EH (cell line): ENCODE measurements at regions not wholly inside any gene's neighbourhood (a gene's known extent, or its start where the extent isn't known, plus 50 kb on each side); places are given as distances from the start of the nearest gene placed in this dataset.
"Not testable (repeated sequence)": the region's sequence is repeated elsewhere in the genome, so short reads cannot be mapped to it uniquely, and the experiment has no call there.

Experiments
- DNase-seq: peaks from one replicate; pipeline ENCODE4 v3.0.0-alpha.2; 2015; ENCODE audit warnings: low read depth

DNA sequence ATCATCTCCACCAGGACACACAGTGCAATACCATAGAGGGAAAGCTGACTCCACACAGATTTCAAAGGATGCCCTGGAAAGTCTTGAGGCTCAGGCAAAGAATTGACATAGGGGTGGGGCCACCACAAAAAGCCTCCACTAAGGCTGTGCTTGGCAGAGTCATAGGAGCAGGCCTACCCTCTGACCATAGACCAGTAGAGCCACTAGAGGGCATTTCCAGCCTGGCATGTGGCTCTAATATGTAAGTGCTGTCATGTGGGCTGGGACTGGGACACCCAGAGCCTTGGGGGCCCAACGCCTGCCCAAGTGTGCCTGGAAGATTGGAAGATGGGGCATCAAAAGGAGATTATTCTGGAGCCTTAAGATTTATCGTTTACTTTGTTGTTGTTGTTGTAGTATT is 726.0 kb downstream of the DNAH5 start:
- DNase-seq = no peak

DNA sequence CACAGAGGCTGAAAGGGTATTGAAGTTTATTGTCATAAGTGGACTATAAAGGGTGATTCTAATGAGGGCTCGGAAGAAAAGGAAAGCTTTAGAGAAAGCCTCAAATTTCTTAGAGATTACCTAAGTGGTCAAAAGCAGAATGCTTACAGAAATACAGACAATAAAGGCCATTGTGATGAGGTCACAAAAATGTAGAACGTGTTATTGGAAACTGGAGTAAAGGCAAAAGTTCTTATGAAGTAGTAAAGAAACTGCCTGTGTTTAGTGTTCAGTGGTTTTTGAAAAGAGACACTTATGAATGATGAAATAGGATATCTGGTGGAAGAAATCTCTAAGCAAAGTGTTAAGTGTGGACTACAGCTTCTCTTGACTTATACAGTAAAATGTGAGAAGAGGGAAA is 726.9 kb downstream of the DNAH5 start:
- DNase-seq = no peak

DNA sequence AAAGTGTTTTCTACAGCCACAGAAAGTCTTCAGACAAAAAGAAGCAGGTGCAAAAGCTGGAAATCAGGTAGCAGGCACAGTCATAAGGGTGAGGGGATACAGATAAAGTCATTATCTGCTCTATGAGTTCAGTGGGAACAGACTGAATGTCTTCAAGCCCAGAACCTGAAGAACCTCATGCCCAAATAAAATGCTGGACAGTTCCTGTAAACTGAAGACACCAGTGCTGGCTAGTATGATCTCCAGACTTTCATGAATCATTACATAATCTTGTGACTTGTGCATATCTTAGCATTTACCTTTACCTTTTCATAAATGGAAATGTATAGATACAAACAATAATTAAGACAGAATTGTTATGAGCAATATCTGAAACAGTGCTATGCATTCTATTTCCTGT is 728.7 kb downstream of the DNAH5 start:
- no peak for DNase-seq

DNA sequence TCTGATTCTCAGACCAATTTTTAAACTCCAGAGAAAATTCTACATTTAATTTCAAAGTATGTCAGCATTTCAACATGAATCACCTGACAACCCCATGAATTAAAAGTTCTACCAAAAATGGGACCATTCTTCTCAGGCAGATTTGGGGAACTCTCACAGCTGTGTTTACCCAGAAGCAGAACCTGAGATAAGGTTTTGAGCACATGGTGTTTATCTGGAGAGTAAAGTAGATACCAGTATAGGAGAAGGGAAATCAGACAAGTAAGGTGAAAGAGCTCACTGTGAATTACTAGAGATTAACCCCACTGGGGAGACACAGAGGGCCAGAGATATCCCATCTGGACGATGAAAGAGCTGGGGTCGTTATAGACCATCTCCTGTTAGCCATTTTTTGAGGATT is 729.1 kb downstream of the DNAH5 start:
- no peak for DNase-seq

DNA sequence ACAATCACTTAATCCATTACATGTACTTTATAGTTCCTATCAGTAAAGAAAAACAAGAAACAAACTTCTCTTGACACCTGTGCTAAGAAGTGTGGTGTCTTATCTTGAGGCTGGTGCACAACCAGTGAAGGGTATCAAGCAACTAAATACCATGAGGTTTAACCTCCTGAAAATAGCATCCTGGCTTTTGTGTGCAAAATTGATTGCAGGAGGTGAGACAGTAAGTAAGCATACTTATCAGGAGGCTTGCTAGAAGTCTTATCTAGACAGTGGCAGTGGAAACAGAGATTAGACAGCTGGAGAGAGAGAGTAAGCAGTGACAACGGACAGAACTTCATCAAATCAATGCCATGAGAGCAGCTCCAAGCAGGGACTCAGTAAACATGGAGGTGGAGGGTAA is 730.3 kb downstream of the DNAH5 start:
- no peak for DNase-seq

DNA sequence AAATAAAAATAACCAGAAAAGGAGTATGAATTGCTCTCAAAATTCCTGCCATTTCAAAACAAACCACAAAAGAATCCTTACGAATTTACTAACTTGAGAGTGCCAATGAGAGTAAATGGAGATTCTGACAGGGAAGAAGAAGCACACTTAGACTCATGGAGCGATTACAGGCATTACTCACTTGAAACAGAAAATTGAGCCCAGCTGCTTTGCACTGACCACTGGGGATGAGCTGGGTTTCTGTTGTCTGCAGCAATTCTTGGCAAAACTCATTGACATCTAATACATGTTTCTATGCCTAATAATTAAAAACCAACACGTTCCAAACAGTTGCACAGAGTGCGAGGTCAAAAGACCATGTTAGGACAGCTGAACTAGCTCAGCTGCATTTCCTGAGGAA is 731.6 kb downstream of the DNAH5 start:
- no peak for DNase-seq

DNA sequence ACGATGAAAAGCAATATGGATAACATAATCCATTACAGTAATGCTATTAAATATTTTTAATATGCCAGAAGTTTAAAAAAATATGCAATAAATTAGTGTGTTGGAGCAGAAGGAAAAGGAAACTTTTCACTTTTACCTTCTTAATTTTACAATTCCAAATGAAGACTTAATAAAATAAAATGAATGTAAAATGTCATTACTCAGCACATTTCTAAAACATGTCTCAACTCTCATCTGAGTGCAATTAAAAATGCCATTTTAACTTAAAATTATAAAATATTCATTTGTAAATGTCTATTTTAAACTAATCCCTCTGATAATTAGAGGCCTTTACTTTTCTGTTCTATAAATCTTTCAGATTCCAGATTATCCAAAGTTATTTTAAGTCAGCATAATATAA is 733.4 kb downstream of the DNAH5 start:
- no peak for DNase-seq

DNA sequence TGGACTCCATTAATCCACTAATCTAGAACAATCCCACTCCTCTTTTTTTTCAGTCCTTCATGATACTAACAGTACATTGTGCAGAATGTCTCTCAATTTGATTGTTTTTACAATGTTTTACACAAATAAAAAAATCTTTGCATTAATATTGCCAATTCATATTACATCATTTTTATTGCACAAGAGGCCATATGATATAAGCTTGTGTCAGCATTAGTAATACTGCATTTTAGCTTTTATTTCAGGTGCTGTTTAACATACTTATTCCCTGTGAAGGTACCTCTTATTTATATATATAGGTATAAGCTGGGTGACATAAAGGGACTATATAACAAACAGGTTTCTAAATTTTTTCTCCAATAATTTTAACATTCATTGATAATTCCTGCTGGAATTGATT is 737.4 kb downstream of the DNAH5 start:
- no peak for DNase-seq

DNA sequence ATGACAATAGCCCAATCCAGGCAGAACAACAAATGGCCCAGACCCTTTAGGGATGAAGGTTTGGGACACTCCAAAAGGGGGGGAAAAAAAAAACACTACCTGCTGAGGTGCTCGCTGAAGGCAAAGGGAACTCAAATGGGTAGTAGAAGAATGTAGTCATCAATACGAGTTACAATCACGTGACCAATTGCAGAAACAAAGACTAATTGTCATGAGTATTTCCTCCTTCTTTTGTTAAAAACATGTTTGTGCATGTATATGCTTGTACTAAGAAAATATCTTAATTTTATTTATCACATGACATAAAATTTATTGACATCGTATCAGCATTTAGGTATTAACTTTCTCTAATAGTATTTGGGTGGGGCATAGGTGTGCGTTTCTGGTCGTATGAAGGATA is 743.5 kb downstream of the DNAH5 start:
- no peak for DNase-seq

DNA sequence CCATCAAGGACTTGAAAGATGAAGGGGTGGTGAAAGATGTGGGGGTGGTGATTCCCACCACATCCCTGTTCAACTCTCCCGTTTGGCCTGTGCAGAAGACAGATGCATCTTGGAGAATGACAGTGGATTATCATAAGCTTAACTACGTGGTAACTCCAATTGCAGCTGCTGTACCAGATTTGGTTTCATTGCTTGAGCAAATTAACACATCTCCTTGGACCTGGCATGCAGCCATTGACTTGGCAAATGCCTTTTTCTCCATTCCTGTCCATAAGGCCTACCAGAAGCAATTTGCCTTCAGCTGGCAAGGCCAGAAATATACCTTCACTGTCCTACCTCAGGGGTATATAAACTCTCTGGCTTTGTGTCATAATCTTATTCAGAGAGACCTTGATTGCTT is 746.3 kb downstream of the DNAH5 start:
- not testable (repeated sequence) for DNase-seq

DNA sequence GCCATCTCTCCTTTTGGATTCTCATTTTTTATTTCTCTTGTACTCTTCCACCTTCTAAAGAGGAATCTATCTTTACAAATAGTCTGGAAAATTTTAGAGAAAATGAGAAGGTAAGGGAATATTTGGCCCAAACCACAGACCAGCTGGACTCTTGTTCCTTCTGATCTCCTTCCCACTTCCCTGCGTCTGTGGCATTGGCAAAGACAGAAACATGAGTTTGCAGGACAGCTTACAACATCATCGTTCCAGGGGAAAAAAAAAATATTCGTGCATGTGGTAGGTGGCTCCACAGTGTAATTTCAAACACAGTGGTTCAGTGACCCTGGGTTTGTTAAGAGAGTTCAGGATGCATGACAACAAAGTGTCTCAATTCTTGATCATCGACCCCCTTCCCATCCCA is 755.0 kb downstream of the DNAH5 start:
- no peak for DNase-seq

DNA sequence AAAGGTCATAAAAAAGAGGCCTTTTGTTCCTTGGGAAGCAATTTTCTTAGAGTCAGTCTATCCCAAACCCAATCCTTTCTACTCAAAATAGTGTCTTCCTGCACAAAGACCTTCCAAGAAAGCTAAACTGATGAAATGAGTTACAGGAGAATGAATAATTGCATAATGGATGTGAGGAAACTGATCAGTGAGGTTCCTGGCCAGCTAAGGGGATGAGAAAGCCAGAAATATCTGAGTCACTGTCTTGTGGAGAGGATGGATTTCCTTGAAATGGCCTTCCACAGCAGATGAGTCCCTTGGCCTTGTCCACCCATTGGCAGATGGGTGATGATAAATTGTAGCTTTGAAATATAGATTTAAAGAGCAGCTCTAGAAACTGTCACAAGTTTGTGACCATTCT is 756.1 kb downstream of the DNAH5 start:
- no peak for DNase-seq

DNA sequence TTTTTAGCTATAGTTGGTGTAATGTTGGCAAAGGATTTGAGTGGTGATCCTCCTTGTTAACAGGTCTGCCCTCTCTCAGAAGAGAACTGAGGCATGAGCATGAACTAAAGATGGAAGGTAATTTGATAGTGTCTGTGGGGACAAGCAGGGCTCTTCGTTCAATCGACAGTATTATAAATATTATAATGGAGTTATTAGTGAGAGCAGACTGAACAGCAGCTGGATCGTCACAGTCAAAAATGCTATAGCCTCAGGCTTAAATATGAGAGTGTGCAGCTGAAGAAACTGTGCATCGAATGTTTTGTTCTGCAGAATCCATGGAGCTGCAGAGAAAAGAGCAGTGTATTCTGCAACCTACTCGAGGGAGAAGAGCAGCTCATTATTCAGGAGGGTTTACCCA is 757.3 kb downstream of the DNAH5 start:
- no peak for DNase-seq

DNA sequence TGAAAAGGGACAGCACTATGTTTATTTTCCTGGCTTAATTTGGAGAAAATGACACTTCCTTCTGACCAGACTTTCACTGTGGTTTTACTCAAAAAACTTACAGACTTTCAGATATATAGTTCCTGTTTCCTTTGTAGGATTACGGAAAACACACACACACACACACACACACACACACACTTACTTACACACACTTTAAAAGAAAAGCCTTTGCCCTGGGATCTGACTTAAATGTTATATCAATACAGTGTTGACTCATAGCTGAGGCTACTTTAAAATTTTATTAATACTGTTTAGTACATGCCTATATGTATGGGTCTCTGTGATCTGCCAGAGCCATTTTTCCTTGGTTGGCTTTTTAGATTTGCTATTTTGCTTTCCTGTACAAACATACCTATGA is 758.3 kb downstream of the DNAH5 start:
- DNase-seq = no peak

DNA sequence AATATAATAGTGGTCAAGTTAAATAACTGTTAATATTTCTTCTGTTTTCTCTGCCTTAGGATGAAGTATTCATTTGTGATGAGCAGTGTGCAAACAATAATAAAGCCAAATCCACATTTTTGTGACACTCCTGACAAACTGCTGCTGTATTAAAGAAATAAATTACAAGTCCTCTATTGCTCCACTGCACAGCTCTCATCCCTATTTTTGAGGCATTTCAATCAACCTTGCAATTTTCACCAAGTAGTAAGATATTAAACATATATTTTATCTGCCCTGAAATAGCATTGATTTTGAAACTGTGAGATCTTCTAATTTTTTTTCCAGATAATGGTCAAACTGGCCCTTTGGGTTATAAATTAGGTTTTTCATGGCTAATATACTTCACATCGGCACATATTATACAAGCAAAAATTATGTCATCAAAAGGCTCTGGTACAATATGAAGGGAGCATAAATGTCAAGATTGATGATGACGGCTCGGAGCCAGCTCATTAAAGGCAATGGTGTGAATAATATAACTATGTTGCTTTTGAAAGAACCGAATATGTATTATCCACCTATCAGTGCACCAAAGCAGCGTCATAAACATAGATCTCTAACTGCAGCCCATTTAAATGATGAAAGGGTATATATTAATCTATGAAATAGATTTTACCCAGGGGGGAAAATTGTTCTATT is 764.9 kb downstream of the DNAH5 start:
- DNase-seq = no peak

DNA sequence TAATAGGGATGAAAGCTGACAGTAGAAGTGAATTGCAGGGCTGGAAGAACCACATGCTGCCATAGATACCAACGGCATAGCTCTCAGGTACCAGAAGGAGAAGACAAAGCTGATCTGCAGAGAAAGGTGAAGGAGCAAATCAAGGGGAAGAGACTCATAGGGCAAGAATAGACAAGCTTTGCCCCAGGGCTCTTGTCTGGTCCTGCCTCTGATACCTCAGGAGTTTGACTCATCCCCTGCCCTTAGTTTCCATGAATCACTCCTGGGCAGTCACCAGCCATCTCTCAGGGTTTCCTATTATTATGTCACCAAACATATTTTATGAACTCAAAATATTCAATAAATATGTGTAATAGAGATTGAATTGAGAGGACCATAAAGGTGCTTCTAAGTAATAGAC is 800.9 kb downstream of the DNAH5 start:
- no peak for DNase-seq

DNA sequence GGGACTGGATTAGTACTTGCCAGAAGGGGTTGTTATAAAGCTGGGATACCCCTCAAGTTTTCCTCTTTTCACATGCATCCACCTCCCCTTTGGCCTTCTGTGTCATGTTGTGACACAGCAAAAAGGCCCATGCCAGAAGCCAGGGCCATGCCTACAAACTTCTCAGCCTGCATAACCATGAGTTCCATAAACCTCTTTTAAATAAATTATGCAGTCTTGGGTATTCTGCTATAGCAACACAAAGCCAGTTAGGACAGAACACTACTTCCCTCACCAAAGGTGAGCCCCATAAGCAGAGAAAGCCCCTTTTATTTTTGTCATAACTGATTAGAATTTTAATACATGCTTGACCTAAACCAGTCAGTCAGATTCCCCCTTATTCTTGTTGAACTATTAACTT is 801.3 kb downstream of the DNAH5 start:
- DNase-seq = no peak

DNA sequence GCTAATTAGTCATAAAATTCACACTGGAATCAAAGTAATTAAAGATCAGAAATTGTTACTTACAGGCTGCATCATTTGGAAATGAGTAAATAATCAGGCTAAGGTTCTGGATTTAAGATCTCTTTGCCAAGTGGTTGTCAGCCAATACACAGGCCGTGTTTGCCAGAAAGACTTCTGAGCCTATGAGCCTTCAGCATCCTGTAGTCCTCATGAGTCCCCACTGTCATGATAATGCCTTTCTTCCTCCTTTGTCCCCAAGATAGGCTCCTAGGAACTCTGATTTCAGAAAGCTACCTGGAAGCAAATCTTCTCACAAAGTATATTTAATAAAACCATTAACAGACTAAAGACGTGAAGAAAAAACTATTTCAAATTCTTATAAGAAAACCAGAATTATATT is 810.5 kb downstream of the DNAH5 start:
- no peak for DNase-seq

DNA sequence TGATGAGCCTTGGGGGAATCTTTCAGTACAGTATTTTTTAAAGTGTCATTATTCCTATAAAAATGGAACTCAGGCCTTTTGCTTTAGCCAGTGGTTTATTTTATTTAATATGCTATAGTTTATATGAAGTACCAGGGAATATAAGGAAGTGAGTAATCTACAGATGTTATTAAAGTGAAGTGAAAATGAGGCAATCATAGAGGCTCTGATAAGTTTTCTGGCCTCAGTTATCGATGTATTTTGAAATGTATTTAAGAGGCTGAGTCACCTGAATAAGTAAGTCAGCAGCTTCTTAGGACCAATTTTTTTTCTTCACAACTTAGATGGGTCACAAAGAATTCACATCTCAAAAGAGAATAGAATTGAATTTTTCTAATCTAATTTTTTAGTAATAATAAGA is 829.0 kb downstream of the DNAH5 start:
- no peak for DNase-seq

DNA sequence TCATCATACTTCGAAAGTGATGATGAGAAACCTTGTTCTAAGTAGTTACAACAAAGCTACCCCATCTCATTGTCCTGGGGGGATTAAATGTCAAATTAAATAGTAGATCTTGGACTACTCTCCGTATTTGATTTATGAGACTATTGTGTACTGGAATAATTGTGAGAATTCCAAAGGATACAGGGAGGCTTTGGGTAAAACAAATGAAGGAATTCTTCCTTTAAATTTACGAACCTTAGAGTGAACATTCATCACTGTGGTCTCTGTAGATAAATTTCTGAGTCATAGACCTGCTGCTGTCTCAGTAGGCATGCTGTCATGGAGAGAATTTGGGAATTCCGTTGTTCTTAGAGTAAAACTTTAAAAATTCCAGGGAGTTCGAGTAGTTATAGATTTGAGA is 836.2 kb downstream of the DNAH5 start:
- DNase-seq = no peak

DNA sequence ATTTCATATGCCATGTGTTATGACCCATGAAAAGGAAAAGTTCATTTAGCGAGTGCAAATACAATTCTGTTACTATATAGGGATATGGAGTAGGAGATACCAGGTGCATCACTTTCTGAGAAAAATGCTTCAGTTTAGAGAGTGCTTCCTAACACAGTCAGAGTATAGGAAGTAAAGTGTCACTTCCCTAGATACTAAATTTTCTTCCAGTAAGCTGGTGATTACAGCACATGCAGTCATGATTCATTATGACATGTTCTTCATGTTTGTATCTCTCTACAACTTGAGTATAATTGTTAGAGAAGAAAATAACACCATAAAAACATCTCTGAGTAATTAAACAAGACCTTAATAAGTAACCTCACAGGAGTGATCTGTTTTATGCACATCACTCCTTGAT is 837.0 kb downstream of the DNAH5 start:
- no peak for DNase-seq

DNA sequence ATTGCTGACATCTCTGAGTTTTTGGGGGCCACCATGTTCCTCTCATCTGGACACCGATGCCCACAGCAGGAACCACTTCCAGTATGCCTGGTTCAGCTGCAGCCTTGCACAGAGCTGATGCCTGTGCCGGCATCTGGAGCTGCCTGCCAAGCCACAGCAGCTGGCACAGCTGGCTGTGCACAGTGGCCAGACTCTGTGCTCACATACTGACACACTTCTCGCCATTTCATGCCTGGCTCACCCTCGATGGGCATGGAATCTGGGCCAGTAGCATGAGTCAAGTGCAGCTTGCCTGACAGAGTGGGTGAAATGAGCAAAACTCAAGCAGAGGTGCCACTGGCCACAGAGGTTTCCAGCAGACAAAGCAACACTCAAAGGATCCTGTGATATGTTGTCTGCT is 863.4 kb downstream of the DNAH5 start:
- DNase-seq = no peak

DNA sequence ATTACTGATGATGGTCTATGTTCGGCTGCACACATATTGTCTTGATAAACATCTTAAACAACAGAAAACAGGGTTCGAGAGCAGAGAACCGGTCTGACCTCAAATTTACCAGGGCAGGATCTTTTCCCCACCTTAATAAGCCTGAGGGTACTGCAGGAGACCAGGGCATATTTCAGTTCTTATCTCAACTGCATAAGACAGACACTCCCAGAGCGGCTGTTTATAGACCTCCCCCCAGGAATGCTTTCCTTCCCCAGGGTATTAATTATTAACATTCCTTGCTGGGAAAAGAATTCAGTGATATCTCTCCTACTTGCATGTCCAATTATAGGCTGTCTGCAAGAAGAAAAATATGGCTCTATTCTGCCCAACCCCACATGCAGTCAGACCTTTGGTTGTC is 871.6 kb downstream of the DNAH5 start:
- not testable (repeated sequence) for DNase-seq

DNA sequence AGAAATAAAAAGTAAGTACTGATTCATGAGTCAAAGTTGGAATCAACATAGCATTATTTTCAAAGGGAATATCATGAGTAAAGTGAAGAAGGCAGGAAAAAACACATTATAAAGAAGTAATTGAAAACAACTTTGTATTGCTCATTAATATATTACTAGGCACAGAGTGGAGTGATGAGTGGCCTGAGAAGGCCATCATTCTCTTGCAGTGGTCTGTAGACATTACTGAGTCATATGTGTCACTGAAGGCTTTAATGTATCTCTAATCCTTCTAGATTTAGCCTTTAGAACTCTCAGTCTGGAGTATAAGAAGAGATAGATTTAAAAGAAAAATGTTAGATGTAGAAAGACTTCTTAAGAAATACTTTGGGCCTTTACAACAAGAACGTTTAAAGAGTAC is 881.4 kb downstream of the DNAH5 start:
- no peak for DNase-seq
